ENCODE measurements at regions not wholly inside any gene's neighbourhood (a gene's known extent, or its start where the extent isn't known, plus 50 kb on each side); places are given as distances from the start of the nearest gene placed in this dataset.
"Not testable (repeated sequence)": the region's sequence is repeated elsewhere in the genome, so short reads cannot be mapped to it uniquely, and the experiment has no call there.

DNA sequence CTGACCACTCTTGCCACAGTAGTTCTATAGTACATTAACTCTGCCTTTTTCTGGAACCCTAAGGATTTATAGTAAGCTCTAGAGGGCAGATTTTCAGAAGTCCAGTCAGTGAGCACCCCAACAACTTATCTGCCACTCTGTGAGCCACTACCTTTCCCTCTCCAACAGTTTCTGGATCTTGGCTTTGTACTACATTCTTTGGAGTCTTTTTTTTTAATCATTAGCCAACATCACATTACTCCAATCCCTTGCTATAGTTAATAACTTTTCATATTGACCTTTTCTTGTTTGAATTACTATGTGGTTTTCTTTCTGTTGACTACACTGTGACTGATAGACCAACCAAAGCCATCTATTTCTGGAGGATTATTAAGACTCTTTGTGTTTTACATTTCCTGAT, 1596.7 kb upstream of the PRMT6 start:
- no peak for DNase-seq
- Mint-ChIP-seq H3K27me3 (ENCODE audit: low read depth, poor library complexity) (no peaks in the 10 kb centered on the region), H3K36me3 (ENCODE audit: low read depth) (no peaks in the 10 kb centered on the region), H3K27ac (no peak overlapping the region), H3K4me3 (no peak overlapping the region), H3K9me3 (no peaks in the 10 kb centered on the region), H3K4me1 (no peaks in the 10 kb centered on the region)
- TF ChIP-seq, protein P1, sequence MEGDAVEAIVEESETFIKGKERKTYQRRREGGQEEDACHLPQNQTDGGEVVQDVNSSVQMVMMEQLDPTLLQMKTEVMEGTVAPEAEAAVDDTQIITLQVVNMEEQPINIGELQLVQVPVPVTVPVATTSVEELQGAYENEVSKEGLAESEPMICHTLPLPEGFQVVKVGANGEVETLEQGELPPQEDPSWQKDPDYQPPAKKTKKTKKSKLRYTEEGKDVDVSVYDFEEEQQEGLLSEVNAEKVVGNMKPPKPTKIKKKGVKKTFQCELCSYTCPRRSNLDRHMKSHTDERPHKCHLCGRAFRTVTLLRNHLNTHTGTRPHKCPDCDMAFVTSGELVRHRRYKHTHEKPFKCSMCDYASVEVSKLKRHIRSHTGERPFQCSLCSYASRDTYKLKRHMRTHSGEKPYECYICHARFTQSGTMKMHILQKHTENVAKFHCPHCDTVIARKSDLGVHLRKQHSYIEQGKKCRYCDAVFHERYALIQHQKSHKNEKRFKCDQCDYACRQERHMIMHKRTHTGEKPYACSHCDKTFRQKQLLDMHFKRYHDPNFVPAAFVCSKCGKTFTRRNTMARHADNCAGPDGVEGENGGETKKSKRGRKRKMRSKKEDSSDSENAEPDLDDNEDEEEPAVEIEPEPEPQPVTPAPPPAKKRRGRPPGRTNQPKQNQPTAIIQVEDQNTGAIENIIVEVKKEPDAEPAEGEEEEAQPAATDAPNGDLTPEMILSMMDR (IDR thresholded peaks at IDR 0.05) = no peak

DNA sequence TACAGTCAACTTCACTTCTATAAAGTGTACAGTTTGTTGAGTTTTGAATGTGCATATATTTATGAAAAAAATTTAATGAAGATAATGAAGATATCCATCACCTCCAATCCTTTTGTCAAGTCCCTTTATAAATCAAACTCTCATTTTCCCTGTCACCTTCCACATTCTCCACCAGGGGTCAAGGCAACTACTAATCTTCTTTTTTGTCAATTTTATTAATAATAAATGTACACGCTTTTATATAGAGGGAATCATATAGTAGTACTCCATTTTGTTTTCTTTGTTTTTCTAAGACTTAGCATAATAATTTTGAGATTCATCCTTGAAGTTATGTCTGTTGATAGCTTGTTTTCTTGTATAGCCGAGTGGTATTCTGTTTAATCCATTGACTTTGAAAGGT, 1594.2 kb upstream of the PRMT6 start:
- no peaks in the 10 kb centered on the region for H3K4me1 Mint-ChIP-seq
- DNase-seq = no peak
- no peak overlapping the region for H3K4me3 Mint-ChIP-seq
- H3K27ac Mint-ChIP-seq = no peak overlapping the region
- H3K9me3 Mint-ChIP-seq = no peaks in the 10 kb centered on the region
- no peaks in the 10 kb centered on the region for H3K36me3 Mint-ChIP-seq (ENCODE audit: low read depth)
- H3K27me3 Mint-ChIP-seq (ENCODE audit: low read depth, poor library complexity) = peaks cover 2% of the 10 kb centered on the region
- TF ChIP-seq, protein P1 (IDR thresholded peaks at IDR 0.05) = no peak

DNA sequence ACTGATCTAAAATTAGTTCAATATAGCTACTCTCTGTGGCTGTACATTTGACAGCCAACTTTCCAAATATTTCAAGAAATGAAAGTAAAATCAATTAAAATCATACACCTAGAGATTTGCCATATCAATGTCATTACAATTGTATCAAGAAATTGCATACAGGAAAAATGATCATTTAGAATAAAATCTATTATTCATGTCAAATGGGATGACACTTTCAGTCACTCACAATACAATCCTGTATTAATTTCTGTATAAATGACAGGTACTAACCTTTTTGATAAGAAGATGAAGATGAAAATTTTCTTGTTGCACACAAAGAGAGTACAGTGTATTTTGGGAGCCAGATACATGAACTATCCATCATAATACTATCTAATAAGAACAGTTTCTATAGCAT, 1588.9 kb upstream of the PRMT6 start:
- Mint-ChIP-seq H3K4me3 (no peak overlapping the region), H3K27me3 (ENCODE audit: low read depth, poor library complexity) (peaks cover 2% of the 10 kb centered on the region), H3K4me1 (no peaks in the 10 kb centered on the region), H3K9me3 (no peaks in the 10 kb centered on the region), H3K27ac (no peak overlapping the region), H3K36me3 (ENCODE audit: low read depth) (no peaks in the 10 kb centered on the region)
- TF ChIP-seq, protein P1 (IDR thresholded peaks at IDR 0.05) = no peak
- DNase-seq = no peak

DNA sequence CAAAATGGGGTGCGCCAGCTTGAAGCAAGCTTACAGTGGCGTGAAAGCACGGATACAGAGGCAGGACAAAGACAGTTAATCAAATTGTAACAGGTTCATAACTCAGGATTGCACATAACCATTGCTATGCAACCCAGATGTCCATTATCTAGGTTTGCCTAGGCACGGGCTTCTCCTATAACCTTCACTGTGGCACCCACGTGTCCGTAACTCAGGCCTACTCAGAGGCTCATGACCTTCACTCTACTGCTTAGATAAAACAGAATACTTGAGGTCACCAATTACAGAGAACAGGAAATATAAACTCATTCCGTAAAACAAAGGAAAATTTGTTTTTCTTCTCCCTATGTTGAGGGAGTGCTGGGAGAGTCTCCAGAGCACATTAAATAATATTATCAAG, 1585.9 kb upstream of the PRMT6 start:
- not testable (repeated sequence) for H3K4me3 Mint-ChIP-seq; H3K36me3 Mint-ChIP-seq (ENCODE audit: low read depth); DNase-seq; H3K27me3 Mint-ChIP-seq (ENCODE audit: low read depth, poor library complexity); H3K27ac Mint-ChIP-seq; H3K9me3 Mint-ChIP-seq; H3K4me1 Mint-ChIP-seq

DNA sequence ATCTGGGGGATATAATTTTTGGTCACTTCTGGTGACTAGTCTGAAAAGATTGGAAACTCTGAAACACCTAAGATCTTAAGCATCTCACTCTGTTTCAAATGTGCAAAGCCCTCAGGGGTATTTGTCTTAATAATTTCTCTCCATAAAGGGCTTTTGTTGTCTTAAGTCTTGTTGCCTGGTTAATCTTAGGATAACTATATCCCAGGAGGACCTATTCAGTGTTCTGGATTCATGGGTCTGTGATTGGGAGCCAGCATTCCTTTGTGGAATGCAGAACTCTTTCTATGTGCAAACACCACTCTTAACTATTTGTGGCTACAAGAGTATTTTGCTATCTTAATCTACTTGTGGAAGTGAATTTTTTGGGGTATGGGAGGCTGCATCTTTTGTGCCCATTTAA, 1573.0 kb upstream of the PRMT6 start:
- DNase-seq = no peak
- Mint-ChIP-seq H3K4me3 (no peak overlapping the region), H3K27me3 (ENCODE audit: low read depth, poor library complexity) (no peaks in the 10 kb centered on the region), H3K27ac (no peak overlapping the region), H3K36me3 (ENCODE audit: low read depth) (no peaks in the 10 kb centered on the region), H3K4me1 (no peaks in the 10 kb centered on the region), H3K9me3 (no peaks in the 10 kb centered on the region)
- TF ChIP-seq, protein P1 (IDR thresholded peaks at IDR 0.05) = no peak

DNA sequence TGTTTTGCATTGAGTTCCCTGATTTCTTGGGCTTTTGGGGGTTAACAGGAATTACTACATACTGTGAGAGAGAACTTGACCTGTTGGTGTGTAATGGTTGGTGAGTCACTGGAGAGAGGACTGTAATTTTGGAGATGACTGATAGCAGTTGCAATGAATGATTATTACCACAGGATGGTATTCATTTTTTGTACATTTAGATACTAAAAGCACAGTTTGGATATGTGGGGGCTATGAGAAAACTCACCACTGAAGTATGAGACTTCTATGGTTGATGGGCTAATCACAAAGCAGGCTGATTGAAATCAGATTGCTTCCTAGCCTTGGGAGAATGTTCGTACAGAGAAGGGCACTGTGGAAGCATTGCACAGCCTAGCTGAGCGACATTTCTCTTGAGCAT, 1571.3 kb upstream of the PRMT6 start:
- Mint-ChIP-seq H3K36me3 (ENCODE audit: low read depth) (no peaks in the 10 kb centered on the region), H3K27ac (no peak overlapping the region), H3K27me3 (ENCODE audit: low read depth, poor library complexity) (no peaks in the 10 kb centered on the region), H3K9me3 (no peaks in the 10 kb centered on the region), H3K4me3 (no peak overlapping the region), H3K4me1 (no peaks in the 10 kb centered on the region)
- DNase-seq = no peak
- TF ChIP-seq, protein P1 (IDR thresholded peaks at IDR 0.05) = no peak

All from nephron progenitor cell (in vitro differentiated cells).